NCI-H748 (cell line): ENCODE measurements at regions not wholly inside any gene's neighbourhood (a gene's known extent, or its start where the extent isn't known, plus 50 kb on each side); places are given as distances from the start of the nearest gene placed in this dataset.
A peak's percentile ranks its signal among the peaks of the same experiment; 100 is the strongest.

Experiments used
- DNase-seq: peaks from one replicate; lab custom pipeline; 2025; ENCODE audit not compliant: unreplicated experiment; lab: John Stamatoyannopoulos, UW

GRCh38 chr7:25952261-25953057, 199.5 kb upstream of the NFE2L3 start:
- peak; percentile 91 for DNase-seq

DNA sequence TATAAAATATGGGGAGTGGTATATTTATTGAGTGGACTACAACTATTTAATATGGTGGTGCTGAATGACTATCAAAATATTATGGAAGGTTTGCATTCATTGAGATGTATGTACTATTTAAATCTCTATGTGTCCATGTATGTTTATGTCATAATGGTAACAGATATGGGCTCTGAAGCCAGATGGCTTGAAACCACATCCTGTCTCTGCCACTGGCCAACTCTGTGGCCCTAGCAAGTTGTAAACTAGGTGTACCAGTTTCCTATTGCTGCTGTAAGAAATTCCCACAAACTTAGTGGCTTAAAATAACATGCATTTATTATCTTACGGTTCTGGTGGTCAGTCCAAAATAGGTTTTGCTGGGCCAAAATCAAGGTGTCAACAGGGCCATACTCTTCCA, 198.1 kb upstream of the NFE2L3 start:
- DNase-seq = no peak

GRCh38 chr7:25954395-25954794, 197.6 kb upstream of the NFE2L3 start:
- no peak for DNase-seq

DNA sequence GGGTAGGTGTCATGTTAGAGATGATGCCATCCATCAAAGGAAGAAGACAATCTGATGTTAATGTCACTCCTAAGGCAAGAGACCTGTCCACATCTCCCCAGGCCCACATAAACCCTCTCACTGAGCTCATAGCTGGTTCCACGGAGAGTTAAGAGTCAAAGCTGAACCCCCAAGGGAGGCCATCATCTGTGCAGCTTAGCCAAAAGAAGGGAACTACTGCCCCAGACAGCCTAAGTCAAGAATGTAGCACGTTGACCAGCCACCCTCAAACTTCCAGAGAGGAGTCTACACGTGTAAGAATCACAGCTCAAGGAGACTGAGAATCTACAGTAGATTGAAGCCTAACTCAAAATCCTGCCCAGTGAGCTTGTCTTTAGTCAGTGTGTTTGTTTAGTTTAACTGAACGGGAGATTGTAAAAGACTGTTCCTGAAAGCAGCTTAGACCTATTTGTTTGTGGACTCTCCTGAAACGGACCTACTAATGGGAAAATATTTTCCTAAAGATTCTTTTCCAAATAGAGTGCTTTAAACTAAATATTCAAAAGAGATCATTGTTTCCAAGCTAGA, 192.7 kb upstream of the NFE2L3 start:
- DNase-seq = peak; percentile 8

DNA sequence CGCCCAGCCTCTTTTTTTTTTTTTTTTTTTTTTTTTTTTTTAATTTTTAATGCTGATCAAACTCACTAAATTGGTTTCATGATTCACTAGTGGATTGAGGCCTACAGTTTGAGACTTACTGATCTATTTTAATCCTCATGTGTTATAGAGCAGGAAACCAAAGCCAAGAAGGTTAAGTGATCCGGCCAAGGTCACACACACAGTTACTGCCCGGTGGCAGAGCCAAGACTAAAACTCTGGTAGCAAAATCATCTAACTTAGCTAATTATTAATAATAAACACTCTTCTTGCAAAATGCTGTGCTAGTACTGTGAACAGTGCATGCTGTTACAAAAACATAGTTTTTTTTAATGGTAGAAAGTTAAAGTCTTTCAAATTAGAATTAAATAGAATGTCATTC, 188.3 kb upstream of the NFE2L3 start:
- DNase-seq = no peak

DNA sequence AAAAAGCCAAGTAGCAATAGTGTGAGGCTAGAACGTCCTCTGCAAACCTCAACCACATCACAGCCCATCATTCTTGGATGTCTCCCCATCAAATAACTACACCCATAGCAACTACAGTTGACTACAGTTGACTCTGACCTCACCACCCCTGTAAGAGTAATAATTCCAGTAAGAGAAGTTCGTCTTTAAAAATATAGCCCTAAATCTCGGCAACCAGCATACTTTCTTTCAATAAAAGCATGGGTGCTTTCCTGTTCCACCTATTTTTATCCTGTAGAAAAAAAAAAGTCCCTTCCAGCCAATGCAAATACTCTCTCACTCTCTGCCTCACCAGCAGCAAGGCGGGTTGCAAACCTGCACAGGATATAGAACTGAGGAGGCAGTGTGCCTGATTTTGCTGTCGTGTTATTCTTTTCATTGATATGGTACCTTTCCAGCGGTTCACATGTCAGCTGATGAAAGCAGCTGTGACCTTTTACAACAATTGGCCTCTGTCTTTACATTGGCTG, 187.5 kb upstream of the NFE2L3 start:
- no peak for DNase-seq

- no peak for DNase-seq
These were observed 186.4 kb upstream of the NFE2L3 start for GRCh38 chr7:25965405-25966123.

- no peak for DNase-seq
These were observed 185.5 kb upstream of the NFE2L3 start for GRCh38 chr7:25966469-25966868.

GRCh38 chr7:25967278-25968204, 184.5 kb upstream of the NFE2L3 start:
- DNase-seq = peak; percentile 41

GRCh38 chr7:25968205-25968993, 183.6 kb upstream of the NFE2L3 start:
- DNase-seq = peak; percentile 6

- DNase-seq = no peak
These were observed 181.6 kb upstream of the NFE2L3 start for GRCh38 chr7:25970356-25970755.

DNA sequence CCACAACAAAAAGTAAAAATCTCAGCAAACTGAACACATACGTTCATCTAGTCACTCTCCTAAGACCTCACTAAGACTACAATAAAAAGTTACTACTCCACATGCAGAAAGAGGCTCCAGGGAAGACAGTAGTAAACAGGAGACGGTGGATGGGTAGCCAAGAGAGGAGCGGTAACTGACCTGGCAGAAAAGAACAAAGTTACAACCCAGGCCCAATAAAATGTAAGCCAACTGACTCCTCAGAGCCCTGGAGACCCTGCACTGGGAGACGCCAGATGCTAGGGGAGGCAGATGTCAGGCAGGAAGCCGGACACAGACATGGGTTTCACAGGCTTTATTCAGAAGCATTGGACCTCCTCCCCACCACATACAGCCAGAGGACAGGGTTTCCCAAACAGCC, 181.1 kb upstream of the NFE2L3 start:
- no peak for DNase-seq

DNA sequence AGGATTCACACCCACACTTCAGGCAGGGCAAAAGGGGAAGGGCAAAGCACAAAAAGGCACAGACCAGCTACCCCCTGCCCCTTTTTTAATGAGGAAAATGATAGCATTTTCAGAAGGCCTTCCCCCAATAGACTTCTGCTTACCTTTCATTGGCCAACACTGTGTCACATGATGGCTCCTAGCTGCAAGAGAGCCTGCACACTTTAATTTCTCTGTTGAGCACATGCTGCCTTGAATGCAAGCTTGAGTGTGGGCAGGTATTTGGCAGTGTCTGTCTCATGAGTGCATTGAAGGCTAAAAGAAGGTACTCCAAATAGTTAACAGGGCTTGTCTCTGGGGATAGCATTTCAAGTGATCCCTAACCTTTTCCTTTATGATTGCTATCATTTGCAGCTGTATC, 175.4 kb upstream of the NFE2L3 start:
- DNase-seq = no peak

DNA sequence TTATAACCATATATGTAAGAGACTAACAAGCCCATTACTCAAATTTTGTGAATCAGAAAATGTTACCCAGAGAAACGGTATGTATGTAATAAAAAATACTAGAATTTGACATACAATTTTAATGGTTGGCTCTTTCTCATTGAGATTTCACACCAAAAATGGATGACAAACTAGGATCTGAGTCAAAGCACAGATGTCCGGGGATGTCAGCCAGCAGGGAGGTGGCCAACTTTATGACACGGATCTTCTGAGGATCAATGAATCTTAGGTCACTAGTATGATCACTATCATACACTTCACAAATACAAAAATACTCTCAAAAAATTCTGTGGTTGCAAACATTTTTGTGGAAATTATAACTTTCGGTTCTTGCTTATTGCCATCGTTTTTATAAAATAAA, 173.5 kb upstream of the NFE2L3 start:
- DNase-seq = no peak

DNA sequence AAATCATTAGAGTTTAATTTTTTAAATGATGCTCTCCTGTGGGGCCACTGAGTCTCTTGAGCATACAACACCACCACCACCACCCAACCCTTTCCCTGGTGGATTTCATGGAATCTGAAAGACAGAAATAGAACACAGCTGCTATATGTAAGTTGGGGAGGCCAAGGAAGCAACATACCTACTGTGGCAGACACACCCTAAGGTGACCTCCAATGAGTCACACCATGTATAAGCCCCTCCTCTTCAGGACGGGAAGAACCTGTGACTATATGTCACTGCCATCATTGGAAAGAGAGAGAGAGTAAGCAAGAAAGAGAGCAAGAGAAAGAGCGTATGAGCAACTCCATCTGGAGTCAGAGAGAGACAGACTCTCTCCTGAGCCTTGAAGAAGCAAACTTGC, 172.4 kb upstream of the NFE2L3 start:
- DNase-seq = no peak

GRCh38 chr7:25982684-25983083, 169.3 kb upstream of the NFE2L3 start:
- peak; percentile 14 for DNase-seq

- no peak for DNase-seq
These were observed 166.8 kb upstream of the NFE2L3 start for GRCh38 chr7:25985196-25985595.

- peak; percentile 55 for DNase-seq
These were observed 163.4 kb upstream of the NFE2L3 start for GRCh38 chr7:25988640-25989039.

GRCh38 chr7:25989140-25989705, 162.8 kb upstream of the NFE2L3 start:
- peak; percentile 66 for DNase-seq
